ENCODE measurements at regions not wholly inside any gene's neighbourhood (a gene's known extent, or its start where the extent isn't known, plus 50 kb on each side); places are given as distances from the start of the nearest gene placed in this dataset.
"Not testable (repeated sequence)": the region's sequence is repeated elsewhere in the genome, so short reads cannot be mapped to it uniquely, and the experiment has no call there.

- Histone ChIP-seq H3K4me2 (no peak overlapping the region), H3K4me1 (ENCODE audit: insufficient read depth) (peaks cover 14% of the 10 kb centered on the region), H2AFZ (no peak overlapping the region), H3K79me2 (replicated peaks; ENCODE audit: insufficient read depth) (no peaks in the 10 kb centered on the region), H4K20me1 (replicated peaks; ENCODE audit: insufficient read depth) (no peaks in the 10 kb centered on the region), H3K4me3 (no peak overlapping the region), H3K9me2 (ENCODE audit: insufficient read depth) (no peaks in the 10 kb centered on the region), H3K36me3 (ENCODE audit: insufficient read depth) (no peaks in the 10 kb centered on the region), H3K27ac (ENCODE audit: low read depth) (no peak overlapping the region), H3F3A (replicated peaks; ENCODE audit: low read depth) (no peaks in the 10 kb centered on the region), H3K27me3 (ENCODE audit: insufficient read depth) (peaks cover 22% of the 10 kb centered on the region; the same call in 1 of the 2 replicates)
- H3K27me3 Mint-ChIP-seq (ENCODE audit: insufficient read depth, low read depth, poor library complexity), result peaks cover 4% of the 10 kb centered on the region
- H3K9me3 Mint-ChIP-seq, result no peaks in the 10 kb centered on the region; the same call in 2 of the 3 replicates
- TF ChIP-seq NANOG (IDR thresholded peaks at IDR 0.05; ENCODE audit: borderline replicate concordance), result no peak
- TF ChIP-seq, protein P1, sequence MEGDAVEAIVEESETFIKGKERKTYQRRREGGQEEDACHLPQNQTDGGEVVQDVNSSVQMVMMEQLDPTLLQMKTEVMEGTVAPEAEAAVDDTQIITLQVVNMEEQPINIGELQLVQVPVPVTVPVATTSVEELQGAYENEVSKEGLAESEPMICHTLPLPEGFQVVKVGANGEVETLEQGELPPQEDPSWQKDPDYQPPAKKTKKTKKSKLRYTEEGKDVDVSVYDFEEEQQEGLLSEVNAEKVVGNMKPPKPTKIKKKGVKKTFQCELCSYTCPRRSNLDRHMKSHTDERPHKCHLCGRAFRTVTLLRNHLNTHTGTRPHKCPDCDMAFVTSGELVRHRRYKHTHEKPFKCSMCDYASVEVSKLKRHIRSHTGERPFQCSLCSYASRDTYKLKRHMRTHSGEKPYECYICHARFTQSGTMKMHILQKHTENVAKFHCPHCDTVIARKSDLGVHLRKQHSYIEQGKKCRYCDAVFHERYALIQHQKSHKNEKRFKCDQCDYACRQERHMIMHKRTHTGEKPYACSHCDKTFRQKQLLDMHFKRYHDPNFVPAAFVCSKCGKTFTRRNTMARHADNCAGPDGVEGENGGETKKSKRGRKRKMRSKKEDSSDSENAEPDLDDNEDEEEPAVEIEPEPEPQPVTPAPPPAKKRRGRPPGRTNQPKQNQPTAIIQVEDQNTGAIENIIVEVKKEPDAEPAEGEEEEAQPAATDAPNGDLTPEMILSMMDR (conservative IDR thresholded peaks at IDR 0.05; ENCODE audit: low read depth in 2 of 2), result no peak
- TF ChIP-seq ZNF331 (CRISPR knock-in tag; IDR thresholded peaks at IDR 0.05; ENCODE audit: low read depth), result no peak
- TF ChIP-seq EZH2phosphoT487 (IDR thresholded peaks at IDR 0.05; ENCODE audit: unreplicated experiment), result no peak
- TF ChIP-seq ZNF462 (CRISPR knock-in tag; IDR thresholded peaks at IDR 0.05), result no peak
- H3K36me3 Mint-ChIP-seq (ENCODE audit: low read depth), result no peaks in the 10 kb centered on the region
- H3K27ac Mint-ChIP-seq, result no peak overlapping the region
- DNase-seq (ENCODE audit: low spot score), result no peak
- peaks cover 13% of the 10 kb centered on the region for H3K4me1 Mint-ChIP-seq
- H3K4me3 Mint-ChIP-seq, result no peak overlapping the region
- no peak for ATAC-seq
Measured at GRCh38 chr7:69431626-69432025, 166.6 kb upstream of the AUTS2 start.

DNA sequence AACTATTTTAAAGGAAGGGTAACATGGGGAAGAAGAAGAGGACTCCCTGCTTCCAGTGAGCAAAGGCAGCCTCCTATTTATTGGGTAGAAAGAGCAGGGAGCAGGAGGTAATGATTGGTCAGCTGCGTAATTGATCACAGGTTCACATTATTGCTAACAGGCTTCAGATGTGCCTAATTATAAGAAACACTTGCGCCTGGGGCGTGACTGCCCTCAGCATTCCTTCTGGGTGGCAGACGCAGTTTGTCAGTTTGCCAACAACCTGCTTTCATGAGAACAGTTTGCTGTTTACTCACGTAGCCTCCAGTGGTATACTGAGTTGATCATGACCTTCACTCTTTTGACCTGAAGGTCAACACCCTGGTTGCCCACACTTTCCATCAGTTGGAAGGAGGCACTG, 166.0 kb upstream of the AUTS2 start:
- not testable (repeated sequence) for H3K27ac ChIP-seq (ENCODE audit: low read depth); H3K4me3 ChIP-seq; H4K20me1 ChIP-seq (replicated peaks; ENCODE audit: insufficient read depth); H2AFZ ChIP-seq; H3K9me3 Mint-ChIP-seq; ATAC-seq; H3K27ac Mint-ChIP-seq; H3K4me3 Mint-ChIP-seq; H3K36me3 Mint-ChIP-seq (ENCODE audit: low read depth); H3K4me2 ChIP-seq; H3K36me3 ChIP-seq (ENCODE audit: insufficient read depth); DNase-seq (ENCODE audit: low spot score); H3K27me3 Mint-ChIP-seq (ENCODE audit: insufficient read depth, low read depth, poor library complexity); H3K79me2 ChIP-seq (replicated peaks; ENCODE audit: insufficient read depth); H3F3A ChIP-seq (replicated peaks; ENCODE audit: low read depth); H3K9me2 ChIP-seq (ENCODE audit: insufficient read depth)
- Histone ChIP-seq H3K27me3 (ENCODE audit: insufficient read depth) (peaks cover 22% of the 10 kb centered on the region; the same call in 1 of the 2 replicates), H3K4me1 (ENCODE audit: insufficient read depth) (peaks cover 14% of the 10 kb centered on the region)
- H3K4me1 Mint-ChIP-seq, result peaks cover 13% of the 10 kb centered on the region
